ENCODE measurements at regions not wholly inside any gene's neighbourhood (a gene's known extent, or its start where the extent isn't known, plus 50 kb on each side); places are given as distances from the start of the nearest gene placed in this dataset.

DNA sequence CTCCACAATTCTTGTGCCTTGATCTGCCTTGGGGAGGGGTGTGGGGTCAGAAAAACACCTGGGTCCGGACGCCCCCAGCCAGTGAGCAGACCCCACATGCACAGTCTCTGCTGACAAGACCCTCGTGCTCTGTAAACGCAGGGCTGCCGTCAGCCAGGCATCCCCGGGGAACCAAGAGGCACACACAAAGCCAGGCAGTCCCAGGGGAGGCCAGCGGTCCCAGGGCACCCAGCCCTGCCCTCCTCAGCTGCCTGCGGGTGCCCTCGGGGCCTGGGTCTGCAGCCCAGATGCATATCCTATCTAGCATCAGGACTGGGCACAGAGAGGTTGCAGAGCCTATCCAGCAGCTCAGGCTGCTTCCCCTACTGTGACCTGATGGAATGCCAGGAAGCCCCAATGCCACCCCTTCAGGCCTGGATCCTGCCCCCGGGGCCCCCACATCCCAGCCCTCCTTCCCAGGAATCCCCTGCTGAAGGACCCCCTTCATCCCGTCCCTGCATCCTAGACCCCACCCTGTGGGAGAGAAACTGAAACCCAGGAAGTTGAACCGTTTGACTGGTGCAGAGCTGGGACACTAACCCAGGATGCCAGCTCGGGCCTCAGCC, 92.4 kb downstream of the MICALL2 start:
- TF ChIP-seq, protein P1, sequence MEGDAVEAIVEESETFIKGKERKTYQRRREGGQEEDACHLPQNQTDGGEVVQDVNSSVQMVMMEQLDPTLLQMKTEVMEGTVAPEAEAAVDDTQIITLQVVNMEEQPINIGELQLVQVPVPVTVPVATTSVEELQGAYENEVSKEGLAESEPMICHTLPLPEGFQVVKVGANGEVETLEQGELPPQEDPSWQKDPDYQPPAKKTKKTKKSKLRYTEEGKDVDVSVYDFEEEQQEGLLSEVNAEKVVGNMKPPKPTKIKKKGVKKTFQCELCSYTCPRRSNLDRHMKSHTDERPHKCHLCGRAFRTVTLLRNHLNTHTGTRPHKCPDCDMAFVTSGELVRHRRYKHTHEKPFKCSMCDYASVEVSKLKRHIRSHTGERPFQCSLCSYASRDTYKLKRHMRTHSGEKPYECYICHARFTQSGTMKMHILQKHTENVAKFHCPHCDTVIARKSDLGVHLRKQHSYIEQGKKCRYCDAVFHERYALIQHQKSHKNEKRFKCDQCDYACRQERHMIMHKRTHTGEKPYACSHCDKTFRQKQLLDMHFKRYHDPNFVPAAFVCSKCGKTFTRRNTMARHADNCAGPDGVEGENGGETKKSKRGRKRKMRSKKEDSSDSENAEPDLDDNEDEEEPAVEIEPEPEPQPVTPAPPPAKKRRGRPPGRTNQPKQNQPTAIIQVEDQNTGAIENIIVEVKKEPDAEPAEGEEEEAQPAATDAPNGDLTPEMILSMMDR (IDR thresholded peaks at IDR 0.05): no peak
- TF ChIP-seq POLR2A (IDR thresholded peaks at IDR 0.05): no peak

Data from right lobe of liver (tissue), 4 donors.